GM23248 (cell line): ENCODE measurements at regions not wholly inside any gene's neighbourhood (a gene's known extent, or its start where the extent isn't known, plus 50 kb on each side); places are given as distances from the start of the nearest gene placed in this dataset.
A peak's percentile ranks its signal among the peaks of the same experiment; 100 is the strongest.

Experiments
- DNase-seq: peaks from one replicate; pipeline ENCODE4 v3.0.0-alpha.2; 2015
- H2AFZ ChIP-seq: fragments of 200-600 bp; sonication (generic); 2 replicates; pipeline ENCODE4 v1.6.1; 2016; ENCODE audit warnings: antibody characterized with exemption
- H3F3A ChIP-seq: fragments of 200-600 bp; sonication (generic); 2 replicates; pipeline ENCODE4 v1.6.1; 2016; ENCODE audit warnings: mild to moderate bottlenecking, antibody characterized with exemption, mixed run types; ENCODE audit not compliant: insufficient read depth
- H3K27ac ChIP-seq: fragments of 200-600 bp; sonication (generic); 2 replicates; pipeline ENCODE4 v1.5.1; 2016; ENCODE audit warnings: mild to moderate bottlenecking
- H3K27me3 ChIP-seq: fragments of 200-600 bp; sonication (generic); replicated peaks from 2 replicates; pipeline ENCODE4 v1.6.1; 2016; ENCODE audit warnings: mild to moderate bottlenecking; ENCODE audit not compliant: insufficient read depth
- H3K36me3 ChIP-seq: fragments of 200-600 bp; sonication (generic); 2 replicates; pipeline ENCODE4 v1.6.1; 2016; ENCODE audit warnings: low read depth, mild to moderate bottlenecking
- H3K4me1 ChIP-seq: fragments of 200-600 bp; sonication (generic); 2 replicates; pipeline ENCODE4 v1.6.1; 2016; ENCODE audit warnings: mild to moderate bottlenecking; ENCODE audit not compliant: insufficient read depth
- H3K4me2 ChIP-seq: fragments of 200-600 bp; sonication (generic); one replicate; pipeline ENCODE4 v1.6.1; 2016; ENCODE audit warnings: mild to moderate bottlenecking; ENCODE audit not compliant: unreplicated experiment
- H3K4me3 ChIP-seq: fragments of 200-600 bp; sonication (generic); 2 replicates; pipeline ENCODE4 v1.5.1; 2016; ENCODE audit warnings: mild to moderate bottlenecking
- H3K79me2 ChIP-seq: fragments of 200-600 bp; sonication (generic); 2 replicates; pipeline ENCODE4 v1.6.1; 2016; ENCODE audit warnings: mild to moderate bottlenecking; ENCODE audit not compliant: insufficient read depth
- H3K9ac ChIP-seq: fragments of 200-600 bp; sonication (generic); 2 replicates; pipeline ENCODE4 v1.6.1; 2016; ENCODE audit warnings: mild to moderate bottlenecking
- H3K9me2 ChIP-seq: fragments of 200-600 bp; sonication (generic); 2 replicates; pipeline ENCODE4 v1.6.1; 2016; ENCODE audit warnings: mixed run types, mild to moderate bottlenecking, moderate library complexity; ENCODE audit not compliant: insufficient read depth
- H3K9me3 ChIP-seq: fragments of 200-600 bp; sonication (generic); one replicate; pipeline ENCODE4 v1.6.1; 2017; ENCODE audit warnings: low read depth
- H4K20me1 ChIP-seq: fragments of 200-600 bp; sonication (generic); 2 replicates; pipeline ENCODE4 v1.6.0; 2016; ENCODE audit not compliant: insufficient read depth
- EZH2 ChIP-seq: fragments of 200-600 bp; sonication (generic); IDR thresholded peaks from 2 replicates; pipeline ENCODE4 v1.6.1; 2018; ENCODE audit warnings: antibody characterized with exemption, mild to moderate bottlenecking; ENCODE audit not compliant: insufficient read depth, poor library complexity, severe bottlenecking
- EZH2phosphoT487 ChIP-seq: fragments of 200-600 bp; sonication (generic); IDR thresholded peaks from 2 replicates; pipeline ENCODE4 v1.6.1; 2018; ENCODE audit warnings: antibody characterized with exemption, moderate library complexity, mild to moderate bottlenecking, low read depth; ENCODE audit not compliant: insufficient read depth
- WGBS, 2 experiments: methylation state at CpG; one replicate each; pipeline ENCODE4 v1.1.6; 2015 to 2017; ENCODE audit warnings: low lambda C conversion rate in 2 of 2, low coverage in 1 of 2; ENCODE audit errors: missing lambda C conversion rate in 2 of 2; 5-methylcytosine and 5-hydroxymethylcytosine counted together
- in situ Hi-C: fragments of 300-500 bp; cut with MboI; formaldehyde crosslinking; loops from 2 replicates; pipeline ENCODE4 v1.15.0; 2020

DNA sequence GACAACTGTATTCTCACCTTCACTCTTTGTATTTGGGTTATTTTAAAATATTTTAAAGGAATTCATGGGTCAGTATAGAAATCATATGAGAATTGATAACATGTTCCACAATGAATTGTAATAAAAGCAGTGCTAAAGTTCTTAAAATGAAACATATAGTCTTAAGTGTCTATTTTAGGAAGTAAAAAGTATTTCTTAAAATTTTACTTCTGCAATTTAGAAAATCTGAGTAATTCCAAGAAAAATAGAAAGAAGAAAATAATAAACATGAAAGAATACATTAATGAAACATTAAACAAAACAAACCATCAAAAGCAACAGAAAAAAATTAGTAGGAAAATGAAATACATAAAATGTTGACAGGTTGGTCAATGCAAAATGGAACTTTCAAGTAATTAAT lies 332.4 kb downstream of the ETS1 start:
- H3K4me1 ChIP-seq, result peaks cover 8% of the 10 kb centered on the region; the same call in 1 of the 2 replicates
- in situ Hi-C loops, result no loop called here
- TF ChIP-seq EZH2, result no peak
- TF ChIP-seq EZH2phosphoT487, result no peak
- H3K9me3 ChIP-seq, result no peaks in the 10 kb centered on the region
- H3K4me2 ChIP-seq, result no peak overlapping the region
- no peaks in the 10 kb centered on the region for H4K20me1 ChIP-seq
- no peak overlapping the region for H2AFZ ChIP-seq
- H3K27me3 ChIP-seq, result no peaks in the 10 kb centered on the region
- DNase-seq, result no peak
- no peaks in the 10 kb centered on the region for H3K79me2 ChIP-seq
- no peaks in the 10 kb centered on the region for H3K36me3 ChIP-seq
- 0 out of 2 replicates have a peak, but pooled peaks cover 6% of the 10 kb centered on the region for H3F3A ChIP-seq
- no peak overlapping the region for H3K4me3 ChIP-seq
- no peak overlapping the region for H3K9ac ChIP-seq
- no peak overlapping the region for H3K27ac ChIP-seq
- H3K9me2 ChIP-seq, result no peaks in the 10 kb centered on the region

DNA sequence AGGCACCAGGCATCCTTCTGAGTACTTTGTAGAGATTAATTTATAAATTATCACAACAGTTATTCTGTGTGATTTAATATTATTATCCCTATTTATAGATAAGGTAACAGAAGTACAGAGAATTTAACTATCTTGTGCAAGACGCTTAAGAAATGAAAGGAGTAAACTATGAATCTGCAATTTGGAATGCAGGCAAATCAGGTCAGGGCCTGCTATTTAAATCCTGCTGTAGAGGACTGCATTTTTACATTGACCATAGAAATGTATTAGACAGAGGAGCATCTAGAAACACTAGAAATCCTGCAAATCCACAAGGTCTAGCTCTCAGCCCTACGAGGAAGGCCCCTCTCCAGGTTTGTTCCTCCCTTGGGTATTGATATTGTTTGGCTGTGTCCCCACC lies 336.2 kb downstream of the ETS1 start:
- WGBS, 2 experiments, result 68 to 93% methylated on average over 2 of the region's 2 CpGs
- no peaks in the 10 kb centered on the region for H3K9me2 ChIP-seq
- H4K20me1 ChIP-seq, result no peaks in the 10 kb centered on the region
- in situ Hi-C loops, result no loop called here
- H3K9me3 ChIP-seq, result no peaks in the 10 kb centered on the region
- H3K36me3 ChIP-seq, result no peaks in the 10 kb centered on the region
- H3K4me2 ChIP-seq, result peak overlapping the region; percentile 13
- H2AFZ ChIP-seq, result 0 out of 2 replicates have a peak overlapping the region, but pooled peaks have one; percentile 1
- TF ChIP-seq EZH2 (no peak), EZH2phosphoT487 (no peak)
- H3K27me3 ChIP-seq, result no peaks in the 10 kb centered on the region
- H3K4me3 ChIP-seq, result no peak overlapping the region
- 0 out of 2 replicates have a peak, but pooled peaks cover 6% of the 10 kb centered on the region for H3F3A ChIP-seq
- H3K79me2 ChIP-seq, result no peaks in the 10 kb centered on the region
- no peak overlapping the region for H3K27ac ChIP-seq
- no peak overlapping the region for H3K9ac ChIP-seq
- H3K4me1 ChIP-seq, result peaks cover 22% of the 10 kb centered on the region
- DNase-seq, result peak; percentile 51

DNA sequence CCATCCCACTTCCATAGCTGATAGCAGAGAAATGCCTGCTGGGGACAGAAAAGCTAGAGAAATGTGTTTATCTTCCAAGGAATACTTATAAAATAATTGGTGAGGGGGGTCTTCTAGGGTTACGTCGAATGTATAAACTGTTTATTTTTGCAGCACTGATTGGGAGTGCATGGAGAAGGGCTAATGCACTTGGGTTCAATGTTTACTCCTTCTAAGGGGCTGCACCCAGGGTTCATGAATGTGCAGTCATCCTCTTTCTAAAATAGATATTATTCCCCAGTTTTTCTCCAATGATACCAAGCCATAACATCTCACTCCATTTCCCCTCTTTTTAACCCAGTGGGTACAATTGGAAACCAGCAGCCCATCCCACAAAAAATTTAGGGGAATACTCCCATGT lies 336.9 kb downstream of the ETS1 start:
- 92 to 100% methylated on average over 2 of the region's 2 CpGs for WGBS, 2 experiments
- no peaks in the 10 kb centered on the region for H3K79me2 ChIP-seq
- H3K9me2 ChIP-seq, result no peaks in the 10 kb centered on the region
- no peak for DNase-seq
- H3F3A ChIP-seq, result 0 out of 2 replicates have a peak, but pooled peaks cover 6% of the 10 kb centered on the region
- H3K9ac ChIP-seq, result no peak overlapping the region
- in situ Hi-C loops, result no loop called here
- H3K9me3 ChIP-seq, result no peaks in the 10 kb centered on the region
- no peak overlapping the region for H3K4me2 ChIP-seq
- H3K4me1 ChIP-seq, result peaks cover 22% of the 10 kb centered on the region
- no peaks in the 10 kb centered on the region for H3K27me3 ChIP-seq
- TF ChIP-seq EZH2 (no peak), EZH2phosphoT487 (no peak)
- no peak overlapping the region for H2AFZ ChIP-seq
- H3K4me3 ChIP-seq, result no peak overlapping the region
- H3K27ac ChIP-seq, result no peak overlapping the region
- no peaks in the 10 kb centered on the region for H4K20me1 ChIP-seq
- H3K36me3 ChIP-seq, result no peaks in the 10 kb centered on the region

DNA sequence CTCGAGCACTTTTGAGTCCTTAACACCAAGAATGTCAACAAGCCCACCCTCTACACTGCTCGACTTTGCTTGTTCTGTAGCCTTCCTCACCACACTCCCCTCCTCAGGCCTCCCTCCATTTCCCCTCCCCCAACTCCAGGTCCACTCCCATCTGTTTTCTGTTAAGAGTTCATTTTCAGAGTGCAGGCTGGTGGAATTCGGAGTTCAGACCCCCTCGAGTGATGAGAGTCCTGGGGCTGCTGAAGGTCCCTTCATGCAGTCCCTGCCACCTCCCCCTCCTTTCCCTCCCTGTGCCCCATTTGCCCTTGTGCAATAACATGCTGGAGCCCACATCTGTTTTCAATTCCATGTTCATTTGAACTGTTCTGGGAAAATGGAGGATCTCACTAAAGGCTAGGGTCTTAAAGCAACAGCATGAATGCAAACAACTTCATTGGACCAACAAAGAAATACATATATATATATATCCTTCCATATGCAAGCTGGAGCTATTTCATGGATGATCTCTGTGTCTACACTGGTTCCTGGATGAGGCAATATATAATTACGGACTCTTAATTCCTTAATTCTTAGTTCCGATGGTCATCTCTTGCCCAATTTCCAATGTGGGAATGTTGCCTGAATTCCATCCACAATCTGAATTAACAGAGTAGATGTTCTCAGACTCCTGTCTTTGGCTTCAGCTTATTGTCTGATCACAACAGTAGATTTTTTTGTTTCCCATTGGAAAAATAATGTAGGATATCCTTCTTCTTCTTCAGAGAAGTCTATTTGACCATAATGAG lies 340.4 kb downstream of the ETS1 start:
- no peak overlapping the region for H3K4me3 ChIP-seq
- peak overlapping the region; percentile 63 for H2AFZ ChIP-seq
- no peak overlapping the region for H3K27ac ChIP-seq
- H3K4me2 ChIP-seq, result peak overlapping the region; percentile 22
- in situ Hi-C loops, result no loop called here
- no peaks in the 10 kb centered on the region for H3K9me2 ChIP-seq
- peak; percentile 44 for DNase-seq
- no peaks in the 10 kb centered on the region for H3K36me3 ChIP-seq
- H3K27me3 ChIP-seq, result no peaks in the 10 kb centered on the region
- no peak for TF ChIP-seq EZH2phosphoT487
- no peak for TF ChIP-seq EZH2
- H3K79me2 ChIP-seq, result no peaks in the 10 kb centered on the region
- no peaks in the 10 kb centered on the region for H3K9me3 ChIP-seq
- H3K9ac ChIP-seq, result no peak overlapping the region
- WGBS, 2 experiments, result 13 to 22% methylated on average over 6 of the region's 6 CpGs
- H3K4me1 ChIP-seq, result peaks cover 22% of the 10 kb centered on the region
- H4K20me1 ChIP-seq, result no peaks in the 10 kb centered on the region
- 0 out of 2 replicates have a peak, but pooled peaks cover 6% of the 10 kb centered on the region for H3F3A ChIP-seq
